Caco-2 (cell line): ENCODE measurements at regions not wholly inside any gene's neighbourhood (a gene's known extent, or its start where the extent isn't known, plus 50 kb on each side); places are given as distances from the start of the nearest gene placed in this dataset.

Source experiments
- BruUV-seq: library from RNA; stranded (reverse); fragments of 400-500 nt; replicated peaks from 2 replicates; lab custom pipeline; 2021; lab: Mats Ljungman, UMichigan
- CTCF ChIA-PET: fragments of 300-600 bp; sonication (Branson Sonifier 250); formaldehyde crosslinking; loops from one replicate; lab custom pipeline; 2022; ENCODE audit warnings: antibody characterized with exemption; lab: Charles Lee
- POLR2A ChIA-PET: fragments of 300-600 bp; sonication (Branson Sonifier 250); formaldehyde crosslinking; loops from one replicate; lab custom pipeline; 2022; ENCODE audit warnings: antibody characterized with exemption; lab: Charles Lee
- DNase-seq, 2 experiments: peaks; one replicate each; pipeline versions ENCODE4 v3.0.0 to v3.0.0-alpha.2; 2020 to 2022
- H3K27me3 ChIP-seq: replicated peaks from 2 replicates; pipeline ENCODE4 v1.6.0; 2011; ENCODE audit warnings: low read length; ENCODE audit not compliant: control insufficient read depth, insufficient read depth
- H3K36me3 ChIP-seq: 2 replicates; pipeline ENCODE4 v1.5.1; 2011; ENCODE audit warnings: low read length; ENCODE audit not compliant: control insufficient read depth, insufficient read depth
- H3K4me1 ChIP-seq: fragments of 250-450 bp; sonication (Bioruptor Pico); 2 replicates; pipeline ENCODE4 v1.5.1; 2020; ENCODE audit warnings: mild to moderate bottlenecking
- H3K4me3 ChIP-seq: 2 replicates; pipeline ENCODE4 v1.5.1; 2011; ENCODE audit warnings: low read depth, mild to moderate bottlenecking, control low read depth, low read length
- H3K9me3 ChIP-seq: fragments of 250-450 bp; sonication (Bioruptor Pico); 2 replicates; pipeline ENCODE4 v1.5.1; 2020; ENCODE audit warnings: mild to moderate bottlenecking, moderate library complexity
- H3K27ac Mint-ChIP-seq: one replicate; pipeline ENCODE4 v1.8.0; 2022; ENCODE audit warnings: mixed read lengths; ENCODE audit not compliant: unreplicated experiment
- H3K27me3 Mint-ChIP-seq: one replicate; pipeline ENCODE4 v1.8.0; 2022; ENCODE audit warnings: mixed read lengths; ENCODE audit not compliant: insufficient read depth, unreplicated experiment
- H3K36me3 Mint-ChIP-seq: one replicate; pipeline ENCODE4 v1.8.0; 2022; ENCODE audit warnings: mild to moderate bottlenecking, mixed read lengths; ENCODE audit not compliant: insufficient read depth, unreplicated experiment
- H3K4me1 Mint-ChIP-seq: one replicate; pipeline ENCODE4 v1.8.0; 2022; ENCODE audit warnings: low read depth, mixed read lengths; ENCODE audit not compliant: unreplicated experiment
- H3K4me3 Mint-ChIP-seq: one replicate; pipeline ENCODE4 v1.8.0; 2022; ENCODE audit warnings: mild to moderate bottlenecking, moderate library complexity, mixed read lengths; ENCODE audit not compliant: unreplicated experiment
- H3K9me3 Mint-ChIP-seq: one replicate; pipeline ENCODE4 v1.8.0; 2022; ENCODE audit warnings: mixed read lengths; ENCODE audit not compliant: unreplicated experiment
- intact Hi-C: fragments of 100-400 bp; cut with micrococcal nuclease; formaldehyde crosslinking; loops from one replicate; pipeline ENCODE4 v1.10.0; 2022; ENCODE audit not compliant: unreplicated experiment
- TF ChIP-seq, protein P1 (sequence below), 2 experiments: fragments of 200-600 bp in 1 of 2; IDR thresholded peaks; 1 replicate in 1 of 2; 2 replicates in 1 of 2; pipeline versions ENCODE4 v1.5.1 to v1.8.0; 2011 to 2022; ENCODE audit warnings: antibody characterized with exemption in 1 of 2, control low read depth in 1 of 2, inconsistent platforms in 1 of 2, low read depth in 1 of 2, low read length in 1 of 2, mild to moderate bottlenecking in 1 of 2, moderate library complexity in 1 of 2; ENCODE audit not compliant: insufficient read depth in 1 of 2, severe bottlenecking in 1 of 2, unreplicated experiment in 1 of 2

DNA sequence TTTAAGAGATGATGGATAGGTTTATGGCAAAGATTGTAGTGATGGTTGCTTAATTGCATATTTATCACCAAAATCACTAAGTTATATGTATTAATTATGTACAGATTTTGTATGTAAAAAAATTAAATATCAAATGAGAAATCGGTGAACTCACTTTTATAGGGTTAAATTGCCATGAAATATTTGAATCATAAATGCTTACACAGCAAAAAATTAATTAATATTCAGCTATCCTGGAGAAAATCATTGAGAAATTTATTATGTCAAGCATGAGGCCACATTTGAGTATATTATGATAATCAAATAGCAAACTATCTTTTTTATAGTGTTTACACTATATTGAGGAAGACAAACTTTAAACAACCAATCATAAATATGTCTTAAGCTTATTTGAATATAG, 239.4 kb upstream of the BRINP3 start:
- intact Hi-C loops: no loop called here
- ChIA-PET POLR2A (no interaction called here), CTCF (no interaction called here)
- Mint-ChIP-seq H3K27ac (no peak overlapping the region), H3K4me3 (no peak overlapping the region), H3K4me1 (no peaks in the 10 kb centered on the region), H3K36me3 (no peaks in the 10 kb centered on the region), H3K9me3 (no peaks in the 10 kb centered on the region), H3K27me3 (no peaks in the 10 kb centered on the region)
- no peak overlapping the region for H3K4me3 ChIP-seq
- H3K9me3 ChIP-seq: no peaks in the 10 kb centered on the region
- no peaks in the 10 kb centered on the region for H3K36me3 ChIP-seq
- no peak for DNase-seq
- TF ChIP-seq, protein P1, sequence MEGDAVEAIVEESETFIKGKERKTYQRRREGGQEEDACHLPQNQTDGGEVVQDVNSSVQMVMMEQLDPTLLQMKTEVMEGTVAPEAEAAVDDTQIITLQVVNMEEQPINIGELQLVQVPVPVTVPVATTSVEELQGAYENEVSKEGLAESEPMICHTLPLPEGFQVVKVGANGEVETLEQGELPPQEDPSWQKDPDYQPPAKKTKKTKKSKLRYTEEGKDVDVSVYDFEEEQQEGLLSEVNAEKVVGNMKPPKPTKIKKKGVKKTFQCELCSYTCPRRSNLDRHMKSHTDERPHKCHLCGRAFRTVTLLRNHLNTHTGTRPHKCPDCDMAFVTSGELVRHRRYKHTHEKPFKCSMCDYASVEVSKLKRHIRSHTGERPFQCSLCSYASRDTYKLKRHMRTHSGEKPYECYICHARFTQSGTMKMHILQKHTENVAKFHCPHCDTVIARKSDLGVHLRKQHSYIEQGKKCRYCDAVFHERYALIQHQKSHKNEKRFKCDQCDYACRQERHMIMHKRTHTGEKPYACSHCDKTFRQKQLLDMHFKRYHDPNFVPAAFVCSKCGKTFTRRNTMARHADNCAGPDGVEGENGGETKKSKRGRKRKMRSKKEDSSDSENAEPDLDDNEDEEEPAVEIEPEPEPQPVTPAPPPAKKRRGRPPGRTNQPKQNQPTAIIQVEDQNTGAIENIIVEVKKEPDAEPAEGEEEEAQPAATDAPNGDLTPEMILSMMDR (IDR thresholded peaks at IDR 0.05; ENCODE audit: insufficient read depth in 1 of 2, low read depth in 1 of 2, low read length in 1 of 2, severe bottlenecking in 1 of 2, unreplicated experiment in 1 of 2): no peak
- H3K27me3 ChIP-seq: no peaks in the 10 kb centered on the region
- BruUV-seq: no TSS peak
- H3K4me1 ChIP-seq: no peaks in the 10 kb centered on the region

DNA sequence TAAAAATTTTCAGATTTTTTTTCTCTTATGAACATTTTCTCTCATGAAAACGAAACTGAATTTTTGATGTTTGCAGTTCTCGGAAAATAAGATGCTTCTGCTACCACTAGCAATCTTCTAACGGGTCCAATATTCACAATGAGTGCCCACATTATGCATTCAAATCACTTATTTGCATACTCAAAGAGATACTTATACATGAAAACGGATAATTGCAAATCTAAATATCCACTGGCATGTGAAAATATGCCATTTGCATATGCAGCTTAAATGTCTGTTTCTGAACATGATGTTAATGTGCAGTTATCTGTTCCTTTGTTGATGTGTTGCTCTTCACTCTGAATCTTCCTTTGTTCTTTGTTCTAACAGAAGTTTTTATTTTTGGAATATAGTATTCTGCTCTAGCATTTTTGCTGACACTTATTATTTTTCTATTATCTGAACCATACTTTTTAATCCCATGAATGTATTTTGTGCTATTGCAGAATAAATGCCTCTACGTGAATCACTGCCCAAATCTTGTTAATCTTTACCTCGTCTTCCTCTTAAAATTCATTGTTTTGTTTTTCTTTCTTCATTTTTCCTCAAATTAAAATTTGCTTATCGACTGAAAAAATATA, 259.4 kb upstream of the BRINP3 start:
- H3K36me3 Mint-ChIP-seq: no peaks in the 10 kb centered on the region
- POLR2A ChIA-PET: no interaction called here
- intact Hi-C loops: no loop called here

DNA sequence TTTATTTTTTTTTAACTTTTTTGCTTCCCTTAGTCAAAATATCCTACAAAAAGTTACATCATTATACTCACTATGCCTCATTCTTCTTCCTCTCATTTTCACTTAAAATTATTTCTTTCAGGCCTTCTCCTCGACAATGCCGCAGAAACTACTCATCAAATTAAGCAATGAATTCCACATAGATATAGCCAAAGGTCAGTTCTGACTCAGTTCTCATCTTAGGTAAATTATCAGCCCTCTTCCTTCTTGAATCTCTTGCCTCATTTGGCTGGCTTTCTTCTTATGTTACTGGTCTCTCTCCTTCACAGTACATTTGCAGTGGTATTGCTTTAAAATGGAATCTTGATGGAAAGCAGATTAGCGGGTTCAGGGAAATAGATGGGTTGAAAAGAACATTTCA, 260.7 kb upstream of the BRINP3 start:
- Histone ChIP-seq H3K9me3 (no peaks in the 10 kb centered on the region), H3K27me3 (no peaks in the 10 kb centered on the region), H3K4me3 (no peak overlapping the region), H3K36me3 (no peaks in the 10 kb centered on the region), H3K4me1 (no peaks in the 10 kb centered on the region)
- no peaks in the 10 kb centered on the region for H3K27me3 Mint-ChIP-seq
- DNase-seq: no peak
- H3K9me3 Mint-ChIP-seq: no peaks in the 10 kb centered on the region
- BruUV-seq: no TSS peak
- no peak overlapping the region for H3K4me3 Mint-ChIP-seq
- ChIA-PET POLR2A (no interaction called here), CTCF (no interaction called here)
- intact Hi-C loops: no loop called here
- TF ChIP-seq, protein P1 (IDR thresholded peaks at IDR 0.05; ENCODE audit: insufficient read depth in 1 of 2, low read depth in 1 of 2, low read length in 1 of 2, severe bottlenecking in 1 of 2, unreplicated experiment in 1 of 2): no peak
- no peaks in the 10 kb centered on the region for H3K4me1 Mint-ChIP-seq
- H3K27ac Mint-ChIP-seq: no peak overlapping the region
- H3K36me3 Mint-ChIP-seq: no peaks in the 10 kb centered on the region

More for the DNA sequence above, 259.4 kb upstream of the BRINP3 start:
- no peak for DNase-seq
- no peak overlapping the region for H3K4me3 ChIP-seq
- no peaks in the 10 kb centered on the region for H3K9me3 ChIP-seq
- TF ChIP-seq, protein P1 (IDR thresholded peaks at IDR 0.05; ENCODE audit: insufficient read depth in 1 of 2, low read depth in 1 of 2, low read length in 1 of 2, severe bottlenecking in 1 of 2, unreplicated experiment in 1 of 2): no peak
- H3K27me3 Mint-ChIP-seq: no peaks in the 10 kb centered on the region
- no peaks in the 10 kb centered on the region for H3K4me1 Mint-ChIP-seq
- H3K9me3 Mint-ChIP-seq: no peaks in the 10 kb centered on the region
- CTCF ChIA-PET: no interaction called here
- BruUV-seq: no TSS peak
- no peak overlapping the region for H3K4me3 Mint-ChIP-seq
- H3K36me3 ChIP-seq: no peaks in the 10 kb centered on the region
- no peak overlapping the region for H3K27ac Mint-ChIP-seq
- H3K4me1 ChIP-seq: no peaks in the 10 kb centered on the region
- H3K27me3 ChIP-seq: no peaks in the 10 kb centered on the region
